ENCODE measurements at regions not wholly inside any gene's neighbourhood (a gene's known extent, or its start where the extent isn't known, plus 50 kb on each side); places are given as distances from the start of the nearest gene placed in this dataset.

- no peak for TF ChIP-seq HMG20B (CRISPR knock-in tag; IDR thresholded peaks at IDR 0.05)
Observed at GRCh38 chr18:65082907-65083306, 667.9 kb upstream of the CDH7 start (continued).

- DNase-seq (ENCODE audit: extremely low read depth in 1 of 4, low spot score in 3 of 4) = no peak
- Histone ChIP-seq H3K27me3 (ENCODE audit: control insufficient read depth in 2 of 2, insufficient read depth in 2 of 2, low read length in 2 of 2) (no peaks in the 10 kb centered on the region), H3K9ac (ENCODE audit: insufficient read depth in 1 of 2, low read depth in 2 of 2, low read length in 2 of 2) (no peak overlapping the region), H3K9me3 (replicated peaks; ENCODE audit: control insufficient read depth, insufficient read depth, low read depth, low read length) (no peaks in the 10 kb centered on the region), H4K20me1 (replicated peaks; ENCODE audit: control insufficient read depth, insufficient read depth, low read length) (no peaks in the 10 kb centered on the region), H3K9me1 (ENCODE audit: control insufficient read depth, insufficient read depth, low read length) (no peaks in the 10 kb centered on the region), H3K79me2 (ENCODE audit: control insufficient read depth, insufficient read depth, low read length) (no peaks in the 10 kb centered on the region), H2AFZ (ENCODE audit: low read depth, low read length) (no peak overlapping the region), H3K27ac (ENCODE audit: extremely low read depth, low read depth, low read length) (no peak overlapping the region), H3K4me2 (ENCODE audit: insufficient read depth, low read length) (no peak overlapping the region), H3K4me1 (replicated peaks in 1 of 2; ENCODE audit: control insufficient read depth in 2 of 2, insufficient read depth in 2 of 2, low read length in 2 of 2) (no peaks in the 10 kb centered on the region), H3K4me3 (no peak overlapping the region), H3K36me3 (ENCODE audit: control insufficient read depth, insufficient read depth, low read length) (no peaks in the 10 kb centered on the region)
- intact Hi-C loops (cut with micrococcal nuclease) = no loop called here
- TF ChIP-seq RBM25 (IDR thresholded peaks at IDR 0.05; ENCODE audit: low read depth, low read length, severe bottlenecking) (no peak), ARNT (IDR thresholded peaks at IDR 0.05) (no peak), STAT5A (IDR thresholded peaks at IDR 0.05; ENCODE audit: borderline replicate concordance, low read length) (no peak), RHOXF2B (CRISPR knock-in tag; conservative IDR thresholded peaks at IDR 0.05) (no peak)
- in situ Hi-C loops (cut with MboI) = no loop called here
- no TSS peak for BruUV-seq (replicated peaks)
- WGBS (ENCODE audit: insufficient coverage, low coverage, missing lambda C conversion rate) = 0% methylated on average over 3 of the region's 3 CpGs
- no peak for ATAC-seq
- no peak for FAIRE-seq
- ChIA-PET CTCF (ENCODE audit: low intra/inter-chr PET ratio) (no interaction called here), POLR2A (no interaction called here)
Observed at GRCh38 chr18:65081786-65082185, 669.0 kb upstream of the CDH7 start.

- DNase-seq (ENCODE audit: extremely low read depth in 1 of 4, low spot score in 3 of 4) (no peak), ATAC-seq (no peak), FAIRE-seq (no peak)
- no peaks in the 10 kb centered on the region for H3K9me1 ChIP-seq (ENCODE audit: control insufficient read depth, insufficient read depth, low read length)
- WGBS (ENCODE audit: insufficient coverage, low coverage, missing lambda C conversion rate) = 3% methylated on average over 3 of the region's 3 CpGs
- H4K20me1 ChIP-seq (replicated peaks; ENCODE audit: control insufficient read depth, insufficient read depth, low read length) = no peaks in the 10 kb centered on the region
- H3K9ac ChIP-seq (ENCODE audit: insufficient read depth in 1 of 2, low read depth in 2 of 2, low read length in 2 of 2) = no peak overlapping the region
- H3K4me1 ChIP-seq (replicated peaks in 1 of 2; ENCODE audit: control insufficient read depth in 2 of 2, insufficient read depth in 2 of 2, low read length in 2 of 2) = no peaks in the 10 kb centered on the region
- H3K9me3 ChIP-seq (replicated peaks; ENCODE audit: control insufficient read depth, insufficient read depth, low read depth, low read length) = no peaks in the 10 kb centered on the region
- intact Hi-C loops (cut with micrococcal nuclease) = no loop called here
- ChIA-PET CTCF (ENCODE audit: low intra/inter-chr PET ratio) (no interaction called here), POLR2A (no interaction called here)
- H3K79me2 ChIP-seq (ENCODE audit: control insufficient read depth, insufficient read depth, low read length) = no peaks in the 10 kb centered on the region
- no peak overlapping the region for H3K27ac ChIP-seq (ENCODE audit: extremely low read depth, low read depth, low read length)
- BruUV-seq (replicated peaks) = no TSS peak
- in situ Hi-C loops (cut with MboI) = no loop called here
- H3K4me3 ChIP-seq = no peak overlapping the region
- no peaks in the 10 kb centered on the region for H3K27me3 ChIP-seq (ENCODE audit: control insufficient read depth in 2 of 2, insufficient read depth in 2 of 2, low read length in 2 of 2)
- no peaks in the 10 kb centered on the region for H3K36me3 ChIP-seq (ENCODE audit: control insufficient read depth, insufficient read depth, low read length)
- H2AFZ ChIP-seq (ENCODE audit: low read depth, low read length) = no peak overlapping the region
- no peak overlapping the region for H3K4me2 ChIP-seq (ENCODE audit: insufficient read depth, low read length)
- TF ChIP-seq PTRF (tag; IDR thresholded peaks at IDR 0.05) = no peak
- TF ChIP-seq ZBTB33 (CRISPR knock-in tag; IDR thresholded peaks at IDR 0.05) = no peak
- TF ChIP-seq HDAC1 (IDR thresholded peaks at IDR 0.05) = no peak
- no peak for TF ChIP-seq GTF2F1 (IDR thresholded peaks at IDR 0.05; ENCODE audit: low read depth, low read length)
- no peak for TF ChIP-seq MAX (CRISPR knock-in tag; IDR thresholded peaks at IDR 0.05)
- TF ChIP-seq RBM17 (IDR thresholded peaks at IDR 0.05; ENCODE audit: borderline replicate concordance, low read depth, low read length) = no peak
- no peak for TF ChIP-seq ZC3H4 (CRISPR knock-in tag; IDR thresholded peaks at IDR 0.05; ENCODE audit: borderline replicate concordance)
- TF ChIP-seq KLF13 (tag; IDR thresholded peaks at IDR 0.05; ENCODE audit: borderline replicate concordance, low read depth) = no peak
- no peak for TF ChIP-seq BCL6 (CRISPR knock-in tag; IDR thresholded peaks at IDR 0.05)
- TF ChIP-seq KLF10 (CRISPR knock-in tag; IDR thresholded peaks at IDR 0.05) = no peak
Observed at GRCh38 chr18:65073060-65073550, 677.7 kb upstream of the CDH7 start.

Measured in K562 (cell line).